Thymus (tissue), 11 donors: ENCODE measurements at regions not wholly inside any gene's neighbourhood (a gene's known extent, or its start where the extent isn't known, plus 50 kb on each side); places are given as distances from the start of the nearest gene placed in this dataset.
"Not testable (repeated sequence)": the region's sequence is repeated elsewhere in the genome, so short reads cannot be mapped to it uniquely, and the experiment has no call there.

Source experiments
- DNase-seq, 9 donors: peaks; one replicate each; pipeline ENCODE4 v3.0.0-alpha.2; 2013; ENCODE audit warnings: low spot score in 9 of 9, low read depth in 6 of 9, missing footprints in 1 of 9
- H3K27ac ChIP-seq, 2 donors: one replicate each; pipeline ENCODE4 v1.5.1; 2013; ENCODE audit warnings: control low read depth in 1 of 2, low read depth in 1 of 2, low read length in 1 of 2, mild to moderate bottlenecking in 1 of 2, moderate library complexity in 1 of 2
- H3K27me3 ChIP-seq, 2 donors: one replicate each; pipeline ENCODE4 v1.5.1; 2013; ENCODE audit warnings: low read length in 1 of 2; ENCODE audit not compliant: control insufficient read depth in 2 of 2, insufficient read depth in 1 of 2
- H3K36me3 ChIP-seq, 2 donors: one replicate each; pipeline ENCODE4 v1.5.1; 2013; ENCODE audit warnings: low read length in 1 of 2, mild to moderate bottlenecking in 1 of 2, moderate library complexity in 1 of 2; ENCODE audit not compliant: control insufficient read depth in 2 of 2, insufficient read depth in 2 of 2
- H3K4me1 ChIP-seq, 2 donors: one replicate each; pipeline ENCODE4 v1.5.1; 2013; ENCODE audit warnings: low read length in 2 of 2; ENCODE audit not compliant: control insufficient read depth in 2 of 2, insufficient read depth in 2 of 2
- H3K4me3 ChIP-seq, 2 donors: one replicate each; pipeline ENCODE4 v1.5.1; 2013; ENCODE audit warnings: low read length in 2 of 2, control low read depth in 1 of 2, mild to moderate bottlenecking in 1 of 2
- H3K9me3 ChIP-seq, 2 donors: one replicate each; pipeline ENCODE4 v1.5.1; 2013; ENCODE audit warnings: low read length in 1 of 2, mild to moderate bottlenecking in 1 of 2; ENCODE audit not compliant: control insufficient read depth in 2 of 2, insufficient read depth in 1 of 2
- WGBS: extraction: QIAGEN DNeasy Blood & Tissue Kit; methylation state at CpG from one replicate; pipeline ENCODE4 v1.1.7; 2013; 5-methylcytosine and 5-hydroxymethylcytosine counted together
- donor health status: healthy.

DNA sequence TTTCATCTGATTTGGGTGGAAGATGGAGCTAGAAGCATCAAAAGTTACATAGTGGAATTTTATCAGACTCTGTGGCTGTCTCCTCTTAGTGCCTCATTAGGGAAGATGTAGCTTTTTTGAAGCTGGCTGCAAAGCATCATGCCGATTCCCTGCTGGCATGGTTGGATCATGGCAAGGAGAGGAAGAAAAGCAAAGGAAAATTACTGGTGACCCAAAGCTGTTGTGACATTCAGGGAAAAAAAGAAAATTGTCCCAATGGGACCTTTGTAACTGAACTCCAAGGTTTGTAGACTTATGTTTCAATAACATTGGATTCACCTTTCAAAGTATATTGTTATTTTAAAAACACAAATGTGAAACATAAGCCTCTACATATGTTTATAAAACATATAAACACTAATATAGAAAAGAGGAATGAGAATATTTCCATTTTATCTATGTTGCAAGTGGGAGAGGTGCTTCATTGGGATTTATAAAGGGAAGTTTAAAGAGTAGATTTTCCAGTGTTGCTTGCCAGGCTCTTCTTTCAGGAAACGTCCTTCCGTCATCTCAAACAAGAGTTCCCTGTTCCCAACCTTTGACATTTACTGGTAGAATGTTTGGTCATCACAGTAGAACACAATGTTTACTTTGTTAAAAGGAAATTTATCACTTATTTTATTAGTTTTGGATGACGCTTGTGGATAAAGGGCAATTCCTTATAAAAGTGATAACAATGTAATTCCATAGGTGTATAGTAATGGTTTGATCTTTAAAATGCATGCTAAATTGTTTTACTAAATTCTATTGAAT, 190.1 kb upstream of the GPRIN3 start:
- Histone ChIP-seq H3K4me3 (no peak overlapping the region), H3K36me3 (no peaks in the 10 kb centered on the region), H3K27me3 (no peaks in the 10 kb centered on the region), H3K27ac (no peak overlapping the region), H3K4me1 (no peaks in the 10 kb centered on the region), H3K9me3 (no peaks in the 10 kb centered on the region)
- WGBS: 95% methylated on average over 4 of the region's 4 CpGs
- DNase-seq: no peak

DNA sequence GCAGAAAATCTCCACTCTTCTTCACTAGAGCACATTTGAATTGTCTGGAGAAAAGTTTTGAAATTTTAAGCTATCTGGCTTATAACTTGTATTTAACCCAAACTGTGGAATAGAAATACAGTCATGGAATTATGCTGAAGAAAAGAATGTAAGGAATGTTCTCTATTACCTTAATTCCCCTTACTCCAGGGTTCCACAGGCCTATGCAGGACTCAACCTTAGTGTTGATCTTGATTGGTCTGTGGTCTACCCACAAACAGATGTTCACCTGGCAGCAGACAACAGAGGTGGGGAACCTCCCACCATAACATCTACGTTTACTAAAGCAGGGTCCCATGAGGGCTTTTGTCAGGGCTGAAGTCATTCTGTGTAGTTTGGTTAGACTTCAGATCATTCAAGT, 189.3 kb upstream of the GPRIN3 start:
- Histone ChIP-seq H3K27ac (no peak overlapping the region), H3K4me3 (no peak overlapping the region), H3K36me3 (no peaks in the 10 kb centered on the region), H3K27me3 (no peaks in the 10 kb centered on the region), H3K9me3 (no peaks in the 10 kb centered on the region), H3K4me1 (no peaks in the 10 kb centered on the region)
- peak in 2 of 9 donors; percentile 2 to 23 for DNase-seq
- WGBS: 5% methylated on average over 1 of the region's 1 CpG

DNA sequence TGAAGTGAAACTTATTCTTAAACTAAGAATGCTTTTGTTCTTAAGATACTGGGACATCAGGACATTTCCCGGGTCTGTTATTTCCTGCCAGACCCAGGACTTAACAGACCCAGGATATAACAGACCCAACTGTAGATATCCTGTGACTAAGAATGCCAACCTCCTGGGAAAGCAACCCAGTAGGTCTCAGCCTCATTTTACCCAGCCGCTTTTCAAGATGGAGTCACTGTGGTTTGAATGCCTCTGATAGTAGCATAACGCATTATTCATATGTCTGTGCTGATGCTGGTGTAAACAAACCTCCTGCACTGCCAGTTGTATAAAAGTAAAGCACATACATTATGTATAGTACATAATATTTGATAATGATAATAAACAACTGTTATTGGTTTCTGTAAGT, 185.8 kb upstream of the GPRIN3 start:
- WGBS: 97% methylated on average over 3 of the region's 3 CpGs
- no peaks in the 10 kb centered on the region for H3K4me1 ChIP-seq

DNA sequence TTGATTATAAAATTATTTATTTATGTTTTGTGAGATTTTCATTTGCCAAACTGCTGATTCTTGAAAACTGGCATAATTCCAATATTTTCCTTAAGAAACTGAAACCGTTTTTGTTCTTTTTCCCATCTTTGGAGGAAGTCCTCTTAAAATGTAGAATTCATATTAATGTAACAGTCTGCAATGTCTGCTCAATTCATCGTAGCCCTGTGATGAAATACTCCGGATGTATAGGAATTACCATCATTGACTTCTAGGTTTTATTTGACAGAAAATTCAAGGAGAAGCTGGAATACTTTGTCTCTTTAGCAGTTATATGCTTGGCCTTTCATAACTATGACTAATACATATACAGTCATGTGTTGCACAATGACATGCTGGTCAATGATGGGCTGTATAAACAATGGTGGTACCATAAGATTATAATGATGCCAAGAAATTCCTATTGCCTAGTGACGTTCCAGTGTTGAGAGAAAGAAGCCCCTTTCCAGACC, 185.0 kb upstream of the GPRIN3 start:
- no peaks in the 10 kb centered on the region for H3K36me3 ChIP-seq
- no peak overlapping the region for H3K27ac ChIP-seq
- no peaks in the 10 kb centered on the region for H3K4me1 ChIP-seq
- DNase-seq: no peak
- H3K4me3 ChIP-seq: no peak overlapping the region
- WGBS: 94% methylated on average over 4 of the region's 4 CpGs
- no peaks in the 10 kb centered on the region for H3K9me3 ChIP-seq
- no peaks in the 10 kb centered on the region for H3K27me3 ChIP-seq

More for the DNA sequence above, 185.8 kb upstream of the GPRIN3 start:
- Histone ChIP-seq H3K9me3 (no peaks in the 10 kb centered on the region), H3K4me3 (no peak overlapping the region), H3K27ac (no peak overlapping the region), H3K36me3 (no peaks in the 10 kb centered on the region), H3K27me3 (no peaks in the 10 kb centered on the region)
- no peak for DNase-seq

DNA sequence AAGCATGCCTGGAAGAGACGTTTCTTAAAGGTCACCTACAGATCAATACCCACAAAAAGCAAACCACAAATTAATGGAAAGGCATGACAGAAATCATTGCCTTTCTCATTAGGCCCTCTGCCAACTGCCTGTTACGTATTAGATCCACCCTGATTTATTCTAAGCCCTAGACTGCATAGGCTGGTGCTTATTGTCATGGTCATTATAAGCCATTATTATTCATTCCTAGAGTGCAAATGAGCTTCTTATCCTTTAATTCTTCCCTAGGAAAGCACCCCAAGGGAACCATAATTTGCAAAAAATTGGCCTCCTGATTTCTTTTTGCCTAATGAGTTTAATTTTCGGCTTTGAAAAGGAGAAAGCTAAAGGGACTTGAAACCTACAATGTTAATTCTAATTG, 184.2 kb upstream of the GPRIN3 start:
- DNase-seq: no peak
- 91% methylated on average over 3 of the region's 3 CpGs for WGBS
- H3K27me3 ChIP-seq: no peaks in the 10 kb centered on the region

DNA sequence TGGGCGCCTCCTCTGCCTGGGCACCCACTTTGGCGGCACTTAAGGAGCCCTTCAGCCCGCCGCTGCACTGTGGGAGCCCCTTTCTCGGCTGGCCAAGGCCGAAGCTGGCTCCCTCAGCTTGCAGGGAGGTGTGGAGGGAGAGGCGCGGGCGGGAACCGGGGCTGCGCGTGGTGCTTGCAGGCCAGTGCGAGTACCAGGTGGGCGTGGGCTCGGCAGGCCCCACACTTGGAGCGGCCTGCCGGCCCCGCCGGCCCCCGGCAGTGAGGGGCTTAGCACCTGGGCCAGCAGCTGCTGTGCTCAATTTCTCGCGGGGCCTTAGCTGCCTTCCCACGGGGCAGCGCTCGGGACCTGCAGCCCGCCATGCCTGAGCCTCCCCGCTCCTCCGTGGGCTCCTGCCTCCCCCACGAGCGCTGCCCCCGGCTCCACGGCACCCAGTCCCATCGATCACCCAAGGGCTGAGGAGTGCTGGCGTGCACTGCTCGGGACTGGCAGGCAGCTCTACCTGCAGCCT, 182.4 kb upstream of the GPRIN3 start:
- not testable (repeated sequence) for H3K4me1 ChIP-seq, H3K36me3 ChIP-seq, DNase-seq, H3K4me3 ChIP-seq, H3K27ac ChIP-seq, H3K27me3 ChIP-seq, H3K9me3 ChIP-seq
- 97% methylated on average over 35 of the region's 35 CpGs for WGBS

More for the DNA sequence above, 184.2 kb upstream of the GPRIN3 start:
- Histone ChIP-seq H3K4me1 (no peaks in the 10 kb centered on the region), H3K4me3 (no peak overlapping the region), H3K9me3 (no peaks in the 10 kb centered on the region), H3K27ac (no peak overlapping the region), H3K36me3 (no peaks in the 10 kb centered on the region)

DNA sequence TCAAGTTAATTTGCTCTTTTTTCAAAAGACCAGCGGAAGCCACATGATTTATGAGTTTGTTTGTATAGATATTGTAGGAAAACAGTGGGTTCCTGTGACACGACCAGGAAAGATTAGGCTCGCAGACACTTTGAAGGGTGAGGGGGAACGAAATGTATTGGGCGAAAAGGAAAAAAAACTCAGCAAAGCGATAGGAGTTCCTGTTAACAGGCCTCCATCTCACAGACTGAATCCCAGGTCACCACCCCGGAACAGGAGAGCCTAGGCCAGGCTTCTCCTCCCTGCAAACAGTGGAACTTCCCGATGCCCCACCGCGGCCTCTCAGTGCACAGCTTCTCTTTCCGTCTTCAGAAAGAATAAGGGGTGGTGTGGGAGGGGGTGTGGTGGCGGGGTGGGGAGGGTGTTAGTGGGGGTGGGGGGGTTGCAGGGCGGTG, 181.8 kb upstream of the GPRIN3 start:
- Histone ChIP-seq H3K9me3 (no peaks in the 10 kb centered on the region), H3K36me3 (no peaks in the 10 kb centered on the region), H3K4me3 (no peak overlapping the region), H3K27ac (no peak overlapping the region), H3K4me1 (no peaks in the 10 kb centered on the region), H3K27me3 (no peaks in the 10 kb centered on the region)
- 69% methylated on average over 13 of the region's 13 CpGs for WGBS
- DNase-seq: no peak

DNA sequence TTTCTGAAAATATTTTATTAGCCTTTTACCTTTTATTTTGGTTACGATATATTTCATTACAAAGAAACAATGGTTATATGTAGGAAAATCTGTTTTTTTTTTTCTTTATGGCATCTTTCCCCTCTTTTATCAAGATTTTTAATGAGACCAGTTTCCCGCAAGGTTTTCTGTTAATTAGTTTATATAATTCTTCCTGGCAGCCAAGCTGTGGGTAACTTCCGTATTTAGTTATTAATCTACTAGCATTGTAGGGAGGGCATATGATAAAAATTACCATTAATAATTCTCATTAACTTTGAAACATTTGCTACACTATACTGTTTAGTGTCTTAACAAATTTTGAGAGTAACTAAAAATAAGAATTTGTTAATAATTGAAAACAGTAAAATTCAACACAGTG, 181.1 kb upstream of the GPRIN3 start:
- no peak for DNase-seq
- Histone ChIP-seq H3K9me3 (no peaks in the 10 kb centered on the region), H3K4me1 (no peaks in the 10 kb centered on the region), H3K36me3 (no peaks in the 10 kb centered on the region), H3K27me3 (no peaks in the 10 kb centered on the region), H3K27ac (no peak overlapping the region), H3K4me3 (no peak overlapping the region)
- WGBS: 83% methylated on average over 3 of the region's 3 CpGs

DNA sequence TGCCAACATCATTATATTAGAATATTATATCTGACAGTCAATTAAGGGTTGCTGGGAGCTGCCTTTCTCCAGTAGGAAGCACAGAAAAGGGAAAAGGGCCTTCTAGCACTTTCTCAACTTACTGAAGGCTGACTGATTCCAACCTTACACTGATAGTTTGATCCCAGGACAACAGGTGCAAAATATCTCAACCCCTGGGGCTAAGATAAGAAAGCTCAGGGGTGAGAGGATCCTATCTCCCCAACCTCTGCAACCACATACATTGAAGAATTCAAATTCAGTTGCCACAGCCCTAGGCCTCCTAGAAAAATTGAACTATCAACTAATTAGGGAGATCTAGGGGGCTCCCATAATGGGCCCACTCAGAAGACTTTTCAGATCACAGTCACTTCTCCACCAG, 179.1 kb upstream of the GPRIN3 start:
- Histone ChIP-seq H3K9me3 (no peaks in the 10 kb centered on the region), H3K4me1 (no peaks in the 10 kb centered on the region), H3K27ac (no peak overlapping the region), H3K27me3 (no peaks in the 10 kb centered on the region), H3K4me3 (no peak overlapping the region), H3K36me3 (no peaks in the 10 kb centered on the region)
- DNase-seq: no peak
